ENCODE measurements at regions not wholly inside any gene's neighbourhood (a gene's known extent, or its start where the extent isn't known, plus 50 kb on each side); places are given as distances from the start of the nearest gene placed in this dataset.
"Not testable (repeated sequence)": the region's sequence is repeated elsewhere in the genome, so short reads cannot be mapped to it uniquely, and the experiment has no call there.

- H3K27ac Mint-ChIP-seq, result no peak overlapping the region
- H3K27me3 Mint-ChIP-seq, result peaks cover 2 to 34% (median 12%) of the 10 kb centered on the region in 5 donors
- H3K36me3 Mint-ChIP-seq, result no peaks in the 10 kb centered on the region
- POLR2A ChIA-PET, result no interaction called here
- ATAC-seq, result no peak
- DNase-seq, result peak in 1 of 10 donors; percentile 18
- no peaks in the 10 kb centered on the region for H3K9me3 Mint-ChIP-seq
- H3K4me1 Mint-ChIP-seq, result no peaks in the 10 kb centered on the region
- no peak overlapping the region for H3K4me3 Mint-ChIP-seq
These were observed 185.4 kb upstream of the B3GAT1 start for GRCh38 chr11:134597452-134597851.

- POLR2A ChIA-PET, result no interaction called here
- Mint-ChIP-seq H3K36me3 (no peaks in the 10 kb centered on the region), H3K9me3 (no peaks in the 10 kb centered on the region), H3K27ac (no peak overlapping the region), H3K27me3 (peaks cover 2 to 30% (median 12%) of the 10 kb centered on the region in 5 donors), H3K4me3 (no peak overlapping the region), H3K4me1 (no peaks in the 10 kb centered on the region)
- ATAC-seq (no peak), DNase-seq (no peak)
These were observed 184.4 kb upstream of the B3GAT1 start for GRCh38 chr11:134596404-134596803.

- Mint-ChIP-seq H3K4me1 (no peaks in the 10 kb centered on the region), H3K27me3 (peaks cover 6 to 22% (median 13%) of the 10 kb centered on the region in 5 donors), H3K36me3 (no peaks in the 10 kb centered on the region), H3K4me3 (no peak overlapping the region), H3K27ac (no peak overlapping the region), H3K9me3 (no peaks in the 10 kb centered on the region)
- POLR2A ChIA-PET, result no interaction called here
- DNase-seq, result peak in 7 of 10 donors; percentile 18 to 70 (median 22)
- ATAC-seq, result peak in 1 of 2 donors; percentile 43
These were observed 180.4 kb upstream of the B3GAT1 start for GRCh38 chr11:134592391-134592990.

GRCh38 chr11:134591338-134591737, 179.3 kb upstream of the B3GAT1 start:
- DNase-seq, result no peak
- POLR2A ChIA-PET, result no interaction called here
- Mint-ChIP-seq H3K4me1 (no peaks in the 10 kb centered on the region), H3K36me3 (no peaks in the 10 kb centered on the region), H3K4me3 (no peak overlapping the region), H3K27me3 (peaks cover 9 to 28% (median 13%) of the 10 kb centered on the region in 5 donors), H3K9me3 (no peaks in the 10 kb centered on the region), H3K27ac (no peak overlapping the region)
- ATAC-seq, result no peak

GRCh38 chr11:134589129-134589528, 177.1 kb upstream of the B3GAT1 start:
- Mint-ChIP-seq H3K4me1 (peaks cover 0 to 10% (median under 1%) of the 10 kb centered on the region in 4 donors), H3K36me3 (no peaks in the 10 kb centered on the region), H3K4me3 (no peak overlapping the region), H3K27me3 (peaks cover 6 to 34% (median 21%) of the 10 kb centered on the region in 5 donors), H3K27ac (no peak overlapping the region), H3K9me3 (no peaks in the 10 kb centered on the region)
- no peak for ATAC-seq
- POLR2A ChIA-PET, result no interaction called here
- DNase-seq, result no peak

GRCh38 chr11:134588460-134589110, 176.5 kb upstream of the B3GAT1 start:
- DNase-seq, H3K36me3 Mint-ChIP-seq, ATAC-seq, H3K27ac Mint-ChIP-seq, POLR2A ChIA-PET, H3K4me3 Mint-ChIP-seq, H3K9me3 Mint-ChIP-seq: not testable (repeated sequence)
- peaks cover 0 to 15% (median 5%) of the 10 kb centered on the region in 4 donors for H3K4me1 Mint-ChIP-seq
- peaks cover 6 to 34% (median 21%) of the 10 kb centered on the region in 5 donors for H3K27me3 Mint-ChIP-seq

DNA sequence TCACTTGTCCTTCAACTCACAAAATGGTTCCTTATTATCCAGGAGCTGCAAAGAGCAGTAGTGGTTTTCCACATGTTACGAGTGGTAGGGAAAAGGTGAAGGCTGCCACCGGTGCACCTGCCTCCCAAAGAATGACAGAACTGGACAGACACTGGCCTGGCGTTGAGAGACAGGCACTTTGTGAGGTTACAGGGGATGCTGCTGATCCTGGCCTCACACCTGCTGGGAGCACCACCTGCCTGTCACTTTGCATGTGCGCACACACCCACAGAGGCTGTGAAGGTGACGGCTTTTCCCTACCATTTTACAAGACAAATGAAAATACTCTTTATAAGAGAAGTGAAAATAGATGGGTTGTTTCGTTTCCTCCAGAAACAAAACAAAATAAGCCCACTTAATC, 175.3 kb upstream of the B3GAT1 start:
- no peak overlapping the region for H3K4me3 Mint-ChIP-seq
- POLR2A ChIA-PET, result no interaction called here

GRCh38 chr11:134586726-134587125, 174.7 kb upstream of the B3GAT1 start:
- POLR2A ChIA-PET, result no interaction called here
- ATAC-seq (no peak), DNase-seq (no peak)
- Mint-ChIP-seq H3K36me3 (no peaks in the 10 kb centered on the region), H3K4me3 (no peak overlapping the region), H3K4me1 (peaks cover 4 to 25% (median 16%) of the 10 kb centered on the region in 4 donors), H3K27ac (peak overlapping the region in 1 of 10 donors; percentile 14), H3K27me3 (peaks cover 5 to 34% (median 24%) of the 10 kb centered on the region in 5 donors), H3K9me3 (no peaks in the 10 kb centered on the region)

More for the DNA sequence above, 175.3 kb upstream of the B3GAT1 start:
- H3K36me3 Mint-ChIP-seq, result no peaks in the 10 kb centered on the region
- H3K9me3 Mint-ChIP-seq, result no peaks in the 10 kb centered on the region
- peaks cover 4 to 25% (median 16%) of the 10 kb centered on the region in 4 donors for H3K4me1 Mint-ChIP-seq
- ATAC-seq (no peak), DNase-seq (no peak)
- H3K27ac Mint-ChIP-seq, result no peak overlapping the region
- H3K27me3 Mint-ChIP-seq, result peaks cover 6 to 34% (median 24%) of the 10 kb centered on the region in 5 donors

- Mint-ChIP-seq H3K4me3 (no peak overlapping the region), H3K27me3 (peaks cover 2 to 28% (median 22%) of the 10 kb centered on the region in 5 donors), H3K27ac (no peak overlapping the region), H3K4me1 (peaks cover 4 to 27% (median 16%) of the 10 kb centered on the region in 4 donors), H3K9me3 (no peaks in the 10 kb centered on the region), H3K36me3 (no peaks in the 10 kb centered on the region)
- DNase-seq (no peak), ATAC-seq (no peak)
- POLR2A ChIA-PET, result no interaction called here
These were observed 173.9 kb upstream of the B3GAT1 start for GRCh38 chr11:134585666-134586610.

DNA sequence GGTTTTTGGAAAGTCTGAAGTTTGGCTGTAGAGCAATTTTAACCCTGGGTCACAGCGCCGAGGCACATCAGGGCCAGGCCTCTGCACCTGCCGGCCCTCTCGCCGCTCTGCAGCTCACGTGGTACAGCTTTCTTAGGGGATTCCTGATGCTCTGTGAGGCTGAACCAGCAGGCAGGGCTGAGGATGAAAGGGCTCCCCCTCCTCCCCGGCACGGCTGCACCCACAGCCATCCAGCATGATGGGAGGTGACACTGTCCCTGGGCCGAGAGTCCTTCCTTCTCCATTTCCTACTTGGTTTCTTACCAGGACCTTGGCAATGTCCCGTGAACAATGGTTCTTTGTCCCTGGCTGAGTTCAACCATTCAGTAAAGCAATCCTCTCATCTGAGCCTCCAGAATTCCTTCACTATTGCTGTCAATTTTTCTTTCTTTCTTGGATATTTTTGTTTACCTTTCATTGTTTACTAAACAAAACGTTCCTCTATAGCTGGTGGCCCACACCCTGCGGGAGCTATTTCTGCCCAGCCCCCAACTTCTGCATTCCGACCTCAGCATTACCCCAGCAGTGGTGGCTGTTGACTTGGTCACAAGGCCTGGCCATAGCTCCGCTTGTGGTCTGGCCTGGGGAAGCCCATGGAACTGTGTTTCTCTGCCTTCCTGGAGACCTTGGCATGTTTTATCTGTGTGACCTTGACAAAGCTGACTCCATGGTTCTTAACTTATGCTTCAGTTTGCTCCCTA, 172.8 kb upstream of the B3GAT1 start:
- POLR2A ChIA-PET, result no interaction called here
- Mint-ChIP-seq H3K9me3 (no peaks in the 10 kb centered on the region), H3K36me3 (no peaks in the 10 kb centered on the region), H3K4me1 (peaks cover 4 to 27% (median 16%) of the 10 kb centered on the region in 4 donors), H3K27me3 (peaks cover 5 to 34% (median 29%) of the 10 kb centered on the region in 5 donors), H3K27ac (peak overlapping the region in 1 of 10 donors; percentile 37), H3K4me3 (no peak overlapping the region)
- DNase-seq (no peak), ATAC-seq (no peak)

GRCh38 chr11:134584001-134584561, 172.0 kb upstream of the B3GAT1 start:
- H3K27me3 Mint-ChIP-seq, result peaks cover 5 to 41% (median 31%) of the 10 kb centered on the region in 5 donors
- H3K27ac Mint-ChIP-seq, result no peak overlapping the region
- H3K36me3 Mint-ChIP-seq, result no peaks in the 10 kb centered on the region
- H3K9me3 Mint-ChIP-seq, result no peaks in the 10 kb centered on the region
- H3K4me3 Mint-ChIP-seq, result no peak overlapping the region
- POLR2A ChIA-PET, result no interaction called here
- peaks cover 4 to 27% (median 16%) of the 10 kb centered on the region in 4 donors for H3K4me1 Mint-ChIP-seq
- ATAC-seq, result no peak
- DNase-seq, result no peak

GRCh38 chr11:134583397-134583990, 171.5 kb upstream of the B3GAT1 start:
- Mint-ChIP-seq H3K4me3 (peak overlapping the region in 3 of 10 donors; percentile 29 to 54 (median 51)), H3K27ac (peak overlapping the region in 2 of 10 donors; percentile 0 to 75), H3K36me3 (no peaks in the 10 kb centered on the region), H3K4me1 (peaks cover 4 to 27% (median 16%) of the 10 kb centered on the region in 4 donors), H3K9me3 (no peaks in the 10 kb centered on the region), H3K27me3 (peaks cover 5 to 47% (median 32%) of the 10 kb centered on the region in 5 donors)
- no peak for ATAC-seq
- POLR2A ChIA-PET, result no interaction called here
- DNase-seq, result no peak
